BJ (cell line): ENCODE measurements at regions not wholly inside any gene's neighbourhood (a gene's known extent, or its start where the extent isn't known, plus 50 kb on each side); places are given as distances from the start of the nearest gene placed in this dataset.

ENCODE experiments used
- CTCF ChIA-PET: fragments of 350-600 bp; formaldehyde crosslinking; extraction: SDS; loops from one replicate; lab custom pipeline; 2021; ENCODE audit warnings: antibody characterized with exemption, inconsistent platforms; lab: Yijun Ruan, JAX
- POLR2A ChIA-PET: fragments of 300-600 bp; sonication (Branson Sonifier 250); formaldehyde crosslinking; extraction: SDS; loops from one replicate; lab custom pipeline; 2021; ENCODE audit warnings: antibody characterized with exemption; lab: Charles Lee
- DNase-seq: peaks from one replicate; pipeline ENCODE4 v3.0.0-alpha.2; 2011; ENCODE audit warnings: low read depth
- H3K27me3 ChIP-seq: 2 replicates; pipeline ENCODE4 v1.6.0; 2011; ENCODE audit warnings: low read length; ENCODE audit not compliant: control insufficient read depth, insufficient read depth
- H3K36me3 ChIP-seq: 2 replicates; pipeline ENCODE4 v1.5.1; 2011; ENCODE audit warnings: low read length; ENCODE audit not compliant: control insufficient read depth, insufficient read depth
- H3K4me3 ChIP-seq: 2 replicates; pipeline ENCODE4 v1.5.1; 2011; ENCODE audit warnings: low read depth, mild to moderate bottlenecking, control low read depth, low read length
- TF ChIP-seq, protein P1 (sequence below): IDR thresholded peaks from 2 replicates; pipeline ENCODE4 v1.5.1; 2011; ENCODE audit warnings: low read depth, mild to moderate bottlenecking, control low read depth, inconsistent platforms, low read length, moderate library complexity; ENCODE audit not compliant: insufficient read depth

- Histone ChIP-seq H3K4me3 (no peak overlapping the region), H3K27me3 (no peaks in the 10 kb centered on the region), H3K36me3 (no peaks in the 10 kb centered on the region)
- no peak for DNase-seq
- POLR2A ChIA-PET, result no interaction called here
- CTCF ChIA-PET, result no interaction called here
- TF ChIP-seq, protein P1, sequence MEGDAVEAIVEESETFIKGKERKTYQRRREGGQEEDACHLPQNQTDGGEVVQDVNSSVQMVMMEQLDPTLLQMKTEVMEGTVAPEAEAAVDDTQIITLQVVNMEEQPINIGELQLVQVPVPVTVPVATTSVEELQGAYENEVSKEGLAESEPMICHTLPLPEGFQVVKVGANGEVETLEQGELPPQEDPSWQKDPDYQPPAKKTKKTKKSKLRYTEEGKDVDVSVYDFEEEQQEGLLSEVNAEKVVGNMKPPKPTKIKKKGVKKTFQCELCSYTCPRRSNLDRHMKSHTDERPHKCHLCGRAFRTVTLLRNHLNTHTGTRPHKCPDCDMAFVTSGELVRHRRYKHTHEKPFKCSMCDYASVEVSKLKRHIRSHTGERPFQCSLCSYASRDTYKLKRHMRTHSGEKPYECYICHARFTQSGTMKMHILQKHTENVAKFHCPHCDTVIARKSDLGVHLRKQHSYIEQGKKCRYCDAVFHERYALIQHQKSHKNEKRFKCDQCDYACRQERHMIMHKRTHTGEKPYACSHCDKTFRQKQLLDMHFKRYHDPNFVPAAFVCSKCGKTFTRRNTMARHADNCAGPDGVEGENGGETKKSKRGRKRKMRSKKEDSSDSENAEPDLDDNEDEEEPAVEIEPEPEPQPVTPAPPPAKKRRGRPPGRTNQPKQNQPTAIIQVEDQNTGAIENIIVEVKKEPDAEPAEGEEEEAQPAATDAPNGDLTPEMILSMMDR, result no peak
These were observed 732.0 kb upstream of the CTNND2 start for GRCh38 chr5:12636209-12636608.

GRCh38 chr5:12626556-12626955 is 722.3 kb upstream of the CTNND2 start:
- TF ChIP-seq, protein P1, result no peak
- DNase-seq, result no peak
- ChIA-PET POLR2A (no interaction called here), CTCF (no interaction called here)
- H3K27me3 ChIP-seq, result no peaks in the 10 kb centered on the region
- H3K4me3 ChIP-seq, result no peak overlapping the region
- H3K36me3 ChIP-seq, result no peaks in the 10 kb centered on the region

DNA sequence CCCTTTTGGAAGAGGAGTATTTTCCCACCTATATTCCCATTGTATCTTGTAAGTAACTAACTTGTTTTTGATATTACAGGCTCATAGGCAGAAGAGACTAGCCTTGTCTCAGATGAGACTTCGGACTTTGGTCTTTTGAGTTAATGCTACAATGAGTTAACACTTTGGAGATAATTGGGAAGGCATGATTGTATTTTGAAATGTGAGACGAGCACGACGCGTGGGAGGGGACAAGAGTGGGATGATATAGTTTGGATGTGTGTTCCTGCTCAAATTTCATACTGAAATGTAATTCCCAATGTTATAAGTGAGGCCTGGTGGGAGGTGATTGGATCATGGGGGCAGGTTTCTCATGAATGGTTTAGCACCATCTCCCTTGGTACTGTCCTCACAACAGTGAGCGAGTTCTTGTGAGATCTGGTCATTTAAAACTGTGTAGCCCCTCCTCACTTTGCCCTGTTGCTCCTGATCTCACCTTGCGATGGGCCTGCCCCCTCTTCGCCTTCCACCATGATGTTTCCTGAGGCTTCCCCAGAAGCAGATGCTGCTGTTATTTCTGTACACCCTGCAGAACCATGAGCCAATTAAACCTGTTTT is 721.5 kb upstream of the CTNND2 start:
- POLR2A ChIA-PET, result no interaction called here
- Histone ChIP-seq H3K27me3 (no peaks in the 10 kb centered on the region), H3K36me3 (no peaks in the 10 kb centered on the region), H3K4me3 (no peak overlapping the region)
- CTCF ChIA-PET, result no interaction called here
- no peak for DNase-seq
- TF ChIP-seq, protein P1, result no peak

- TF ChIP-seq, protein P1, result no peak
- ChIA-PET CTCF (no interaction called here), POLR2A (no interaction called here)
- no peak overlapping the region for H3K4me3 ChIP-seq
- no peak for DNase-seq
- no peaks in the 10 kb centered on the region for H3K27me3 ChIP-seq
- H3K36me3 ChIP-seq, result no peaks in the 10 kb centered on the region
These were observed 720.7 kb upstream of the CTNND2 start for GRCh38 chr5:12624776-12625560.

DNA sequence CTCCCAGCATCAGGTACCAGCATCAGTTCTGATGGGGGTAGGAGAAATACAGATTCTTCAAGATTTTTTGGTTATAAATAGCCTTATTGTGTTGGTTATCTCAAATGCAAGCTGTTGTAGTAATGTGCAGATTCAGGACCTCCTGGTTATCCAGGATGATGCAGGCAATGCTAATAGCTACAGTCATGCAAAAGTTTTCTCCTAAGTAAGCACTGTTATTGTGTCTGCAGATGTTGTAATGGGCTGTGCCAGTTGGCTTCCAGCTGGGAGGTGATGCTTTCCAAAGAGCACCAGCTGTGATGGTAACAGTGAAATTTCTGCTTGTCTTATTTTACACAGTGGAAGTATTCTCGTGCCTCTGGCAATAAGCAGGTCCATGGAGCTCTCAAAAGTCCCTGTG is 719.2 kb upstream of the CTNND2 start:
- CTCF ChIA-PET, result no interaction called here
- Histone ChIP-seq H3K36me3 (no peaks in the 10 kb centered on the region), H3K27me3 (no peaks in the 10 kb centered on the region), H3K4me3 (no peak overlapping the region)
- no peak for DNase-seq
- POLR2A ChIA-PET, result no interaction called here
- TF ChIP-seq, protein P1, result no peak
